ENCODE measurements at regions not wholly inside any gene's neighbourhood (a gene's known extent, or its start where the extent isn't known, plus 50 kb on each side); places are given as distances from the start of the nearest gene placed in this dataset.

DNA sequence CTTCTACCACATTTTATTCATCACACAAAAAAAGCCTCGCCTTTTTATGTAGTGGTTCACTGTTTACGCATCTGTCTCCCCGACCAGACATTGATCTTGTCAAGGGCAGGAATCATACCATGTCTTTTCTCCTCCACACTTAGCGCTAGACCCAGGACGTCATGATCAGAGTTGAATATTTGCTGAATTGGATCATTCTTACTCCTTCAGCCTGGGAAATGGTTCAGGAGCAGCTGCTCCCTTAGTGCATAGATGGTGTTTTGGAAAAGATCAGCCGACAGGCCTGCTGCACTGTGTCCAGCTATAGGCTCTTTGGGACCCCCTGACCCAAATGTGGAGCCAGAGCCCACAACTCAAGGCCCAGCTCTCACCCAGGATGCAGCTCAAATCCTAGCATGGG is 249.1 kb upstream of the TMEM72 start:
- TF ChIP-seq, protein P1, sequence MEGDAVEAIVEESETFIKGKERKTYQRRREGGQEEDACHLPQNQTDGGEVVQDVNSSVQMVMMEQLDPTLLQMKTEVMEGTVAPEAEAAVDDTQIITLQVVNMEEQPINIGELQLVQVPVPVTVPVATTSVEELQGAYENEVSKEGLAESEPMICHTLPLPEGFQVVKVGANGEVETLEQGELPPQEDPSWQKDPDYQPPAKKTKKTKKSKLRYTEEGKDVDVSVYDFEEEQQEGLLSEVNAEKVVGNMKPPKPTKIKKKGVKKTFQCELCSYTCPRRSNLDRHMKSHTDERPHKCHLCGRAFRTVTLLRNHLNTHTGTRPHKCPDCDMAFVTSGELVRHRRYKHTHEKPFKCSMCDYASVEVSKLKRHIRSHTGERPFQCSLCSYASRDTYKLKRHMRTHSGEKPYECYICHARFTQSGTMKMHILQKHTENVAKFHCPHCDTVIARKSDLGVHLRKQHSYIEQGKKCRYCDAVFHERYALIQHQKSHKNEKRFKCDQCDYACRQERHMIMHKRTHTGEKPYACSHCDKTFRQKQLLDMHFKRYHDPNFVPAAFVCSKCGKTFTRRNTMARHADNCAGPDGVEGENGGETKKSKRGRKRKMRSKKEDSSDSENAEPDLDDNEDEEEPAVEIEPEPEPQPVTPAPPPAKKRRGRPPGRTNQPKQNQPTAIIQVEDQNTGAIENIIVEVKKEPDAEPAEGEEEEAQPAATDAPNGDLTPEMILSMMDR (IDR thresholded peaks at IDR 0.05) = no peak
- TF ChIP-seq POLR2AphosphoS5 (IDR thresholded peaks at IDR 0.05) = no peak
